ENCODE measurements at regions not wholly inside any gene's neighbourhood (a gene's known extent, or its start where the extent isn't known, plus 50 kb on each side); places are given as distances from the start of the nearest gene placed in this dataset.

DNA sequence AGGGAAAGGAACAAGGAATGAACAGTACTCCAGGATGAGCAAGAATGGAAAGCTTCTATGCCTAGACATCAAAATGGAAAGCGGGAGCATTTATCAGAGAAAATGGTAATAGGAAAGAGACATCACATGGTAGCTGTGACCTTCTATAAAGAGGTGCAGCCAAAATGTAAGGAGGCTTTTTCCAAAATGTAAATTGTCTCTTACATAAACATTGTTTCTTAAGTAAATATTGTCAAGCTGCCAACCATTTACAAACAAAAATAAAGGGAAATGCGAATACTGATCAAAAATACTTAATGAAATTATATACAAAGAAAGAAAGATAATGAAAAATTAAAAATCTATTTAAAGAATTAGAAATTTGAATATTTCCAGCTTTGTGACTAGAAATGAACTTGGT is 55.0 kb upstream of the RASGEF1B start:
- Histone ChIP-seq H3K9ac (ENCODE audit: low read length in 2 of 2) (no peak overlapping the region), H3K4me3 (ENCODE audit: low read length in 2 of 2) (no peak overlapping the region), H3K9me3 (ENCODE audit: control insufficient read depth in 2 of 2, low read length in 2 of 2) (no peaks in the 10 kb centered on the region), H3K27ac (ENCODE audit: low read length) (no peak overlapping the region), H3K36me3 (ENCODE audit: control insufficient read depth in 2 of 2, insufficient read depth in 2 of 2, low read length in 2 of 2) (no peaks in the 10 kb centered on the region), H3K4me1 (ENCODE audit: control insufficient read depth, insufficient read depth, low read length) (no peaks in the 10 kb centered on the region), H3K27me3 (ENCODE audit: control insufficient read depth in 1 of 2, insufficient read depth in 2 of 2, low read length in 2 of 2) (no peaks in the 10 kb centered on the region)

DNA sequence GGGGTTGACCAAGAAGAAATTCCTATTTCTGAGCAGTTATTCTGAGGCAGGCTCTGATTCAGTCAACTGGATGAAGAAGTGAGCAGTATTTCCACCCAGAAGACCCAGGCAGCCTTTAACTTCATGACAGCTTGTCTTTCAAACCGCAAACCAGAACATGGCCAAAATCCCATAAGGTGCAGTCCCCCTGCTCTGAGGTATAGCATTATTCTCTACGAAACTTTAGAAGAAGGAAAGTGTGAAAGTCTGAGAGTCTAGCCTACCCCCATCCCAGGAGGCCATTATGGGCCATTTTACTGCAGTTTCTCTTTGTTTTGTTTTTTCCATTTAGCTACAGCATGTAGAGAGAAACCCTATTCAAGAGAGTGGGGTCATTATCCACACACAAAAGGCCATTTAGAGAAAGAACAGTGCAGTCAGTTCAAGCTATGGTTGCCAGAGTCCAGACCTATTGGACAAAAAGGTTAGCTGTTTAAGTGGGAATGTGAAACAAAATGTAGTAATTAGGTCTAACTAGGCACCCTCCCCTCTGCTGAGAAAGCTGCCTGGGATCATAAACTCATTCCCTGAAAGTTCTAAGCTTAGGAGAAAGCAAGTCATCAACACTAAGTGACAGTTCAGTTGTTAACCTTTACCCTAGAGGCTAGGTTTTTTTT is 52.1 kb upstream of the RASGEF1B start:
- H3K9ac ChIP-seq (ENCODE audit: low read length in 2 of 2) = no peak overlapping the region
- H3K4me1 ChIP-seq (ENCODE audit: control insufficient read depth, insufficient read depth, low read length) = no peaks in the 10 kb centered on the region
- H3K9me3 ChIP-seq (ENCODE audit: control insufficient read depth in 2 of 2, low read length in 2 of 2) = no peaks in the 10 kb centered on the region
- H3K36me3 ChIP-seq (ENCODE audit: control insufficient read depth in 2 of 2, insufficient read depth in 2 of 2, low read length in 2 of 2) = no peaks in the 10 kb centered on the region
- H3K27me3 ChIP-seq (ENCODE audit: control insufficient read depth in 1 of 2, insufficient read depth in 2 of 2, low read length in 2 of 2) = no peaks in the 10 kb centered on the region
- H3K27ac ChIP-seq (ENCODE audit: low read length) = no peak overlapping the region
- H3K4me3 ChIP-seq (ENCODE audit: low read length in 2 of 2) = no peak overlapping the region

- H3K4me3 ChIP-seq (ENCODE audit: low read length in 2 of 2) = no peak overlapping the region
- no peaks in the 10 kb centered on the region for H3K27me3 ChIP-seq (ENCODE audit: control insufficient read depth in 1 of 2, insufficient read depth in 2 of 2, low read length in 2 of 2)
- H3K27ac ChIP-seq (ENCODE audit: low read length) = no peak overlapping the region
- no peaks in the 10 kb centered on the region for H3K9me3 ChIP-seq (ENCODE audit: control insufficient read depth in 2 of 2, low read length in 2 of 2)
- H3K9ac ChIP-seq (ENCODE audit: low read length in 2 of 2) = no peak overlapping the region
- H3K36me3 ChIP-seq (ENCODE audit: control insufficient read depth in 2 of 2, insufficient read depth in 2 of 2, low read length in 2 of 2) = no peaks in the 10 kb centered on the region
- H3K4me1 ChIP-seq (ENCODE audit: control insufficient read depth, insufficient read depth, low read length) = no peaks in the 10 kb centered on the region
Measured at GRCh38 chr4:81522711-81523110, 51.0 kb upstream of the RASGEF1B start.

- H3K27ac ChIP-seq (ENCODE audit: low read length) = no peak overlapping the region
- H3K4me3 ChIP-seq (ENCODE audit: low read length in 2 of 2) = no peak overlapping the region
- no peaks in the 10 kb centered on the region for H3K36me3 ChIP-seq (ENCODE audit: control insufficient read depth in 2 of 2, insufficient read depth in 2 of 2, low read length in 2 of 2)
- no peak overlapping the region for H3K9ac ChIP-seq (ENCODE audit: low read length in 2 of 2)
- H3K4me1 ChIP-seq (ENCODE audit: control insufficient read depth, insufficient read depth, low read length) = no peaks in the 10 kb centered on the region
- no peaks in the 10 kb centered on the region for H3K9me3 ChIP-seq (ENCODE audit: control insufficient read depth in 2 of 2, low read length in 2 of 2)
- H3K27me3 ChIP-seq (ENCODE audit: control insufficient read depth in 1 of 2, insufficient read depth in 2 of 2, low read length in 2 of 2) = no peaks in the 10 kb centered on the region
Measured at GRCh38 chr4:81521708-81522107, 50.0 kb upstream of the RASGEF1B start.

Data from stomach smooth muscle (tissue), 2 donors.